A172 (cell line): ENCODE measurements at regions not wholly inside any gene's neighbourhood (a gene's known extent, or its start where the extent isn't known, plus 50 kb on each side); places are given as distances from the start of the nearest gene placed in this dataset.
A peak's percentile ranks its signal among the peaks of the same experiment; 100 is the strongest.
"Not testable (repeated sequence)": the region's sequence is repeated elsewhere in the genome, so short reads cannot be mapped to it uniquely, and the experiment has no call there.

Experiments
- DNase-seq: peaks from one replicate; pipeline ENCODE4 v3.0.0-alpha.2; 2015; ENCODE audit warnings: low spot score

DNA sequence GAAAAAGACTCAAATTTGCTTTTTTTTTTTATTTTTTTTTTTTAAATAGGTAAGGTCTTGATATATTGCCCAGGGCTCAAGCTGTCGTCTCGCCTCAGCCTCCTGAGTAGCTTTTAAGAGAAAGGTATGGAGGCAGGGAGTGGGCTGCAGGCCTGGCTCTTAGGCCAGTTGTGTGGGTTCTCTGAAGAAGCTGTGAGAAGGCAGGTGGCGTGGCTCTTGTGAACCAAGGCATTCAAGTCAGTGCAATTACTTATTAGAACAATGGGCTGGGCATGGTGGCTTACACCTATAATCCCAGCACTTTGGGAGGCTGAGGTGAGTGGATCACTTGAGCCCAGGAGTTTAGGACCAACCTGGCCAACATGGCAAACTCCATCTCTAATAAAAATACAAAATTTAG is 244.0 kb upstream of the SFRP2 start:
- no peak for DNase-seq

DNA sequence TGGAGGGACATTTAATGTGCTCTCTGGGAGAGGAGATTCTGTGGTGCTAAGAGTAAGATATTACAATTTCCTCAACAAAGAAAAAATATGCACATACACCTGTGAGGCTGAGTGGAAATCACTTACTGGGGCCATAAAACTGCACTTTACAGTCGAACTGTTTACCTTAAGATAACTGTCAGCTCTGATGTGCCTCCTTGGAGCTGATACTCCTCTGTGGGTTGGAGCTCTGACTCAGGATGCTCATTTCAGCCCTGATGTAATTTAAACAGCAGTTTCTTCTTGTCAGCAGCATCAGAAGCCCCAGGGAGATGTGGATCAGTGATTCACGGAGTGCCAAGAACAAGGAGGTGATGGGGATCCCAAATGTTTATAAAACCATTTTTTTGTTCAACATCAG is 241.9 kb upstream of the SFRP2 start:
- no peak for DNase-seq

DNA sequence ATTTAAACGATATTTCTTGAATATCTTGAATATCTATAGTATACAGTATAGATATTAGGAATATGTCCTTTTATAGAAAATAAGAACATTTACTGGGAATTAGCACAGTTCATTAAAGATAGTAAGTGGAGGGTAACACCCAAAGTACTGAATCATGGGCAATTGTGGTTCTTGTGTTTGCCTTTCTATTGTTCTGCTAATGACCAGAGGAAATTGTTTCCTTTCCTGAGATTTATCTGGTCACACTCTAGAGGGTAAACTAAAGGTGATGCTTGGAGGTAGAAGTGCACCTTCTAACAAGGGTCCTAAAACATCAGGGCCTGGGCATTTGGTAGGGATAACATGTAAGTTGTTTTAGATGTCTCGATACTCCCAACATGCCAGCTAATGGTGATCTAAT is 241.3 kb upstream of the SFRP2 start:
- DNase-seq = no peak

DNA sequence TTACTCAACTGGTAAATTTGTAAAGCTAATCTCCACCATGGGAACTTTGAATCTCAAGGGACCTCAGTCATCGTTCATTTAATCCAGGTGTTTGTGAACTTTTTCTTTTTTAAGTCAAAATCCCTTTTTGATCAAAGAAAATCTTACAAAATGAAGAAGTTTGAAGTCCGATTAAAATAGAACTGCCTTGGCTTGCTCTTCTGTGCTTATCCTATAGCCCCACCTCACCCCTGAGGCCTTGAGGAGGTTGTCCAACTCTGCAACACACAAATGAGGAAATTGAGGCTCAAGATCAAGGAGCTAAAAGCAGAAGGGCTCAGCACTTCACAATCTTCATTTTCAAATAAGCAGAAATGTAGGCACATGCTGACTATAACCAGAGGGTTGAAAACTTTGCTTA is 240.3 kb upstream of the SFRP2 start:
- DNase-seq = no peak

DNA sequence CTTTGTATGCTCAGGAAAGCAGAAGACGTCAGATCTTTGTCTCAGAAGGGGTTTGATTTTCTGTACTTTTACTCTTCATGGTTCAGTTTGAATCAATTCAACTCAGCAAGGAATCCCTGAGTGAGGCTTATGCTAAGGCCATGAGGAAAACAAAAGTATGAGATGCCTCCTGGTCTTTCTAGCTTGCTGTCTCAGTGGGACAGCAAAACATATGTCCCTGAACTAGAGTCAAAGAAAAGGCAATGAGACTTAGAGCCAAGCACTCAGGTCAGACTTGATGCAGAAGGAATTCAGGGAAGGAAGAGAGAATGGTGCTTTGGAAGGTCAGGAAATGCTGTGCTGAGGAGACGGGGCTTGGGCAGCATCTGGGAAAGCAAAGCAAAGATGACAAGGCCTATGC is 236.2 kb upstream of the SFRP2 start:
- no peak for DNase-seq

DNA sequence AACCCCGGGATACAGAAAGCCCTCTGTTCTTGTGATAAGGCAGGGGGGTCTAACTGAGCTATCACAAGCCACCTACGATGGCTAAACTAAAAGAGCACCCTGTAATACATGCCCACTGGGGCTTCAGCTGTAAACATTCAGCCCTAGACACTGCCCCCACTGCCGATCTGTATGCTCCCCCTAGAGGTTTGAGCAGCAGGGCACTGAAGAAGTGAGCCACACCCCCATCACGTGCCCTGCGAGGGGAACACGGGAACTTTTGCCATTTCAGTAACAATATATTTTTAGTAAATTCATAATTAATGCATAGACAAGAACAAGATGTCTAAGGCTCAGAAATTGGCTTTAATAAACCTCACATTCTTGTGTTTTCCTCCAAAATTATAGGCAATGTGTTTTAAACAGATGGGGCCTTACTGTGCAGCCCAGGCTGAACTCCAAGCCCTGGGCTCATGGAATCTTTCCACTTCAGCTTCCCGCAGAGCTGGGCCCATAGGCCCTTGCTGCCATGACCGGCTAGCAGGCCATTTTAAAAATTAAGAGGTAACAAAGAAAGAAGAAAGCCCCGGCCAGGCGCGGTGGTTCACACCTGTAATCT is 235.3 kb upstream of the SFRP2 start:
- no peak for DNase-seq

DNA sequence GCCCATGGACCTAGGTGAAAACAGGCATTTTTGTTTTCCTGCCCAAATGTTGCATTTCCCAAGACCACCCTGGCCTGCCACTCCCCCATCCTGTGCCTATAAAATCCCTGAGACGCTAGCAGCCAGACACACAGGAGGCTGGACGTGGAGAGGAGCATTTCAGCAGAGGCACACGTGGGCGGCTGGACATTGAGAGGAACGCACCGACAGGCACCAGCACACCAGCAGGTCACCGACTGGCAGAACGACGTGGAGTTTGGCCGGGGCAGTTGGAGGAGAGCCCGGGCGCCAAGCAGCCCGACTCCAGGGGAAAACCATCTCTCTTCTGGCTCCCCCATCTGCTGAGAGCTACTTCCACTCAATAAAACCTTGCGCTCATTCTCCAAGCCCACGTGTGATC is 234.8 kb upstream of the SFRP2 start:
- not testable (repeated sequence) for DNase-seq

DNA sequence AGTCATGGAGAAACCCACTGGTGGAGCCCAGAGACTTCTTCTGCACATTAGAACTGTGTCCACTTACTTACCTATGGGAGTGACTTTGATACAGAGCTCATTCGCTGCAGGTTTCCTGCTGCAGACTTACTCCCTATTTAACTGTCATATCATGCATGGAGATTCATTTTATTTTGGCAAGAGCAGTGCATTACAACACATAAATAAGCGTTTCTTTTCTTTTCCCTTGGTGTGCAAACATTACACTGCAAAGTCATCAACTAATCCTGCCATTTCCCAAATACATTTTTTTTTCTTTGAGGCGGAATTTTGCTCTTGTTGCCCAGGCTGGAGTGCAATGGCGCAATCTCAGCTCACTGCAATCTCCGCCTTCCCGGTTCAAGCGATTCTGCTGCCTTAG is 230.9 kb upstream of the SFRP2 start:
- DNase-seq = no peak

DNA sequence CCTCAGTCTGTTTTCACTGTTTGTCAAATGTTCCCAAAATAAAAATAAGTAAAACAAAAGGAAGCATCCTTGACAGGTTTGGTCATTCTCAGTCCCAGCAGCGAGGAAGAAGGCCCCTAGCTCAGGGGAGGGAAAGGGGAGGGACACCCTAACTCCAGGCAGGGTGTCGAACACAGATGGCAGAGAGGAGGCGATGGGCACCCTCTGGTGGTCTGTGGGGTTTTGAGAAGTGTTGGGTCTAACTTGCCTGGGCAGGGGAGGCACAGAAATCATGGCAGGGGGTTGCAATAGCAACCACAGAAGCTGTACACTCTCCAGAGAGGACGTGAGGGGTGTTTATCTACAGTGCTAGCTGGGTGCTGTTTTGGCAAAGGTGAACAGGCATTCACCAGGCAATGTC is 229.8 kb upstream of the SFRP2 start:
- DNase-seq = no peak

DNA sequence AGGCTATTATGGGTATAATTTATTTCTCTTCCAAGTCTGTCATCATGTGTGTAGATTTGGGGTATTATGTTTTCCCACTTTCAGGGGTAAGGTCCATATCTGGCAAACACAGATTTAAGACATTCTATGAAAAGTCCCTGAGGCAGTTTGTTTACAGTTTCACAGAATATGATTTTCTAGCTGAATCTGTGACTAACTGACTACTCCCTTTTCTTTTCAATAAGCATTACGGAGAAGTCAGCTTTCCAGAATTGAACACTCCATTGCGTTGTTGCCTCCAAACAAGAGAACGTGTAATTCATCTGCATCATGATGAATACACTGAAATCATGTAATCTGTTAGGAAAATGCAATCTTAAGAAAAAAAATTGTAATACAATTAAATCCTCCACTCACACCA is 226.7 kb upstream of the SFRP2 start:
- no peak for DNase-seq

DNA sequence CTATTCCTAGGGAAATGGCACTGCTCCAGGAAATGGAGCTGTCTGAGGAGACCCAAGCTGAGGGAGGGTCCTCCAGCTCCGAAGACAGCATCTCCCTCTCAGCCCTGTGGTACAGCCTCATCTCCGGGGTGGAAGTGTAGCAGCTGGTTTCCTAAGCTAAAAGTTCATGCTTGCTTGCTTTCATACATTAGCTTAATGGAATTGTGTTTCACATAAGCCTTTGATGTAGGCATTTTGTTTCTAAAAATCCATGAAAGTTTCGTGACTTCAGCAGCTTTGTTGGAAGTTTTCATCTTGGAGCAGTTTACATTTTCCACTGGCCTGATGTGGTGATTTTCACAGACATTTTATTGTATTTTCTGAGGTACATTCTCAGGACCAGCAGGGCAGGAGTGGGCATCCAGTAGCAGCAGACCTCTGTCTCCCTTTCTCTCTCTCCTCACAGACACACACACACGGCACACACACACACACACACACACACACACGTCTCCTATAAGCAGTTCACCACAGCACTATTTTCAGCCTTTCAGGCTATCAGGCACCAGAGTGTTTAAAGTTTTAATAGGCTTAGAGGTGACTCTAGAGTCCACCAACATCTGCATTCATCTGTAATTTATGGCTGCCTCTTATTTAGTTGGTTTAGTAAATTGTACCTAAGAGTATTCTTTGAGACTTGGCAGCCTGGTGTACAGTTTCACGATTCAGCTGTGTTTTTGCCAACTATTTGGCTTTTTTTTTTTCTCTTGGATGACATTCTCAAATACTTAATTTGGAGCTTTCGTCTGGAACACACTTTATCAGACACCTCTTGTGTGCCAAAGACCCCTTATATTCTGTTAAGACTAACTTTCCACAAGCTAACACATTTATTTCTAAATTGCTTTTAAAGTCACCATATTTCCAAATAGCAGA is 225.8 kb upstream of the SFRP2 start:
- DNase-seq = no peak

DNA sequence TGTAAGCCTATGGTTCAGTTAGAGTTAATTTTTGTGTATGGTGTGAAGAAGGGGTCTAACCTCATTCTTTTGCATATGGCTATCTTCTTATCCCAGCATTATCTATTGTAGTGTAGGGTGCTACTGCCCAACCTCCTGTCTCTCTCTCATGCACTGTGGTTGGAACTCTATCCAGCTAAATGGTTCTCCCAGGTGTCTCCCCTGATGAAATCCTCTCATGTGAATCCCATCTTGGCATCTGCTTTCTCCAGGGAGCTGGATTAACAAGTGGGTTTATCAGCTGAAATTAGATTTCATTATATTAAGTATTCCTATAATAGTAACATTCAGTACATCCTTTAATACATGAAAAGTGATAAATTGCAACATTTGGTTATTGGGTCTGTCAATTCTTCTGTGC is 224.7 kb upstream of the SFRP2 start:
- DNase-seq = no peak

DNA sequence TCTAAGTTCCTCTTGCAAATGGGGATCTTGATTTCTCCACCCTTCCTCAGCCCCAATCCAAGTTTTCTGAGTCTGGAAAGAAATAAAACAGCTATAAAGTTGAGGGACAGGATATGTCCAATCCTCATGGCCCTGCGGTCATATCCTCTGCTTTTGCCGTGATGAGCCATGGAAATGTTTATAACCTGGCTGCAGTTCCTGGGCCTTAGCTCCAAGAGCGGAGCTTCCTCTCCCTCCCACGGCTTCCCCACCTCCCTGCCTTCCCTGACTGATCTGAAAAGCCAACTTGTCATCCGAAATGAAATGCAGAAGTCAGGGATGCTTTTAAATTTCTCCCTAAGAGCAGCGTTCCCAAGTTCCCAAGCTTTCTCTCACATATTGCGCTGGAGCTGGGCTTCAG is 221.5 kb upstream of the SFRP2 start:
- DNase-seq = no peak

DNA sequence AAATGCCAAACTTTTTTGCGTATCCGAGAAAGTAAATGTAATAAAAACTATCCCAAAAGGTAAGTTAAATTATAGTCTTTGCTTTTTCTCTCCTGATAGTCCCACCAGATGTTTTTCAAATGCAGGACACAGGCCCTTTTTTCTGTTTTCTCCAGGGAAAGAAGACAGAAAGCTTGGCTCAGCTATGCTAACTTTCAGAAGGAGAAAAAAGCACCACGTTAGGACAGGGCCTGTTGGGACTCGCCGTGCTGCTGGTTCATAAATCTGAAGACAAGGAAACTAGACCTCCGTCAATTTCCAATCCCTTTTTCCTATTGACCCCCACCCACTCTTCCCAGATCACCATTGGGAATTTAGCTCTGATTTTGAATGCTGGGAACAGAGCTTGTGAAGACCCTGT is 220.9 kb upstream of the SFRP2 start:
- no peak for DNase-seq

DNA sequence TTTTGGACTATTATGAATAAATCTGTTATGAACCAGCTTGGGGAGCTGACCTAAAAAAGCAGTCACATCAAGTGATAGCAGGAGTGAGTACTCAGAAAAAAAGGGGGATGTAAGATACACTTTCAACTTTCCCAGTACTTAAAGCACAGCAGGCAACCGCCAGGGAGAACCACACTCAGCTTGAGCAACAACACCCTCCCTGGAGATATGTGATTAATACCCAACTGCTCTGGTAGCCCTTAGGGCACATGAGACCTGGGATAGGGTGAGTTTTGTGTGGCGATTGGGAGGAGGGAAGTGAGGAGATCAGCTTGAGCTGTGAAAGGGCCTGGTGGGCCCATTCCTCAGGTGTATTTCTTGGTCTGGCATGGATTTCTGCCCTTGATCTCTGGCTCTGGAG is 220.3 kb upstream of the SFRP2 start:
- no peak for DNase-seq

DNA sequence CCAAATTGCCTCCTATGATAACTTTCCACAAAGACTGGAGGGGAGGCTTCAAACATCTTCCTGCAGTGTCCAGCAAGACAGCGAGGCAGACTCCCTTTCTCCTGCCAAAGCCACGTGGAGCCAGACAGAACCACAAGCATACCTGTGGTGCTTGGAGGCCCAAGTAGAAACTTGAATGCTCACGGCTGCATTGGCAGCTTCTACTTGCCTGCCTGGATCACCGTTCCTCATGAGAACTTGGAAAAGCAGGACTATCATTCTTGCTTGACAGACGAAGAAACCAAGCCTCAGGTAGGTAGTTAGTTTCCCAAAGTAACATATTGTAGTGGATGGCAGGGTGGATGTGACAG is 216.3 kb upstream of the SFRP2 start:
- DNase-seq = no peak

DNA sequence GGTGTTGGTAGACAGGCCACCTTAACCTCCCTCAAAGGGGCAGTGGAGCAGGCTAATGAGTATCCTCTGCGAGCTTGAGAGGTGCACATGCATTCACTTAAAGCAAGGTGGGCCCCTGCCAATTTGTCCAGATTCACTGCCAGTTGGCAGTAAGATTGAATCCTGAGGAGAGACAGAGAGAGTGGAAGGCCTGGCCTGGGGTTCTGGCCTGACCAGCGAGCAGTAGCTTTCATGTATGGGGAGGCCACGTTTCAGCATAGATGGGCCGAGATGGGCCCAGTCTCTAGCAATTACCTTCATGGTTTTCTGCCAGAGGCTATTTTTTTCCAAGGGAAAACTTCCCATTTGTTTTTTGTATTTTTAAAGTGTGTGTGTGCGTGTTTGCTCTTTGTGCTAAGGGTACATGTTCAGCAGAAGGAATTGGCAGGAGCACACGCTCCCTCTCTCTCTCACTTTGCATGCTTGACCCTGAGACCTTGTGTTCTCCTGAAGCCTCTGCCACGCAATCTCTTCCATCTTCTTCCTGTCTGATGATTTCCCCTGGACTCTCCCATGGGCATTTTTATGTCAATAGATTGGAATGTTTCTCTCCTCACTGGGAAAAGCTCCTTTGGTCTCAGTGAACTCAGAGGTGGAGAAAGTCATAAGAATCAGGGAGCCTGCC is 215.8 kb upstream of the SFRP2 start:
- DNase-seq = peak; percentile 34

DNA sequence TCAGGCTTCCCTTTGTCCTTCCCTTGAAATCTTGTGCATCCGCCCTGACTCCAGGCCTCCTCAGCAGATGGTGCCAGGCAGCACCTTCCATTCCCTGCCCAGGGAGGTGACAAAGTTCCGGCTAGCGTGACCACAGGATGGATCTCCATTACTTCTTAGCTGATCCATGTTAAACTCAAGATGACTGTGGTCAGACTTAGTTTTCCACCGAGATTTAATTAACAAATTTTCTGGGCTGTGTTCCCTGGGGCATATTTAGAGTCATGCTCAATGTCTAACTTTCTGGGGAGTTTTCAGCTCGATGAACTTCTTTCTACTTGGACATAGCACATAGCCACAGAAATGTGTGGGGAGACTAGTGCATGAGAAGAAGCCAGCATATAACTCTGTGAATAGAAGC is 215.1 kb upstream of the SFRP2 start:
- DNase-seq = no peak

DNA sequence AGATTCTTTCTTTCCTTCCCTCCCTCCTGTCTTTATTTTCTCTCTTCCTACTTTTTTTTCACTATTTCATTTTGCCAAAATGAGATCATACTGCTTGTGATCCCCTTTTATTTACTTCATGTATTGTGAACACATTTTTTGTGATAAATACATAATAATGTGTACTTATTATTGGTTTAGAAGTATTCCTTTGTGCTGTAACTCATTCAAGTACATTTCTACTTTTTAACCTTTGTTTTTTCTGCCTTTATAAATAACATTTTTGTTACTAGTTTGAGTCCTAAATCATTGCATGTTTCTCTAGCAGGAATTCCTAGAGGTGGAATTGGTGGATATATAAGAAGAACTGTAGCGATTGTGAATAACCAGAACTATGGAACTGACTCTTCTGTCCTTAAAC is 214.5 kb upstream of the SFRP2 start:
- no peak for DNase-seq

DNA sequence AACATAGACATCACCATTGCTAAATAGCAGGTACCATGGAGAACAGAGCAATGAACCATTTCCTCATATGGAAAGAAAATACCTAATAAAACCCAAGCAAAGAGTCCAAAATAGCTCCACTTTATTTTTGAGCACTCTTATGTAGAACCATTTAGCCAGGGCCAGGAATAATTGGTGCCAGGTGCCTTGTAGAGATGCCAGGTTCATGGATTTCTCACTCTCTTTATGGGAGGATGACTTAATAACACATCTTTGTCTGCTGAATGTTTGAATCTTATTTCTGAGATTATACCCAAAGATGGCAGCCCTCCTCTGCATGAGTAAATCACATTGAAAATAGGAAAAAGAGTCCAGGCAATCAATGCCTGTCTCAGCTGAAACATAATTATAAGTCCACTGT is 212.3 kb upstream of the SFRP2 start:
- no peak for DNase-seq

DNA sequence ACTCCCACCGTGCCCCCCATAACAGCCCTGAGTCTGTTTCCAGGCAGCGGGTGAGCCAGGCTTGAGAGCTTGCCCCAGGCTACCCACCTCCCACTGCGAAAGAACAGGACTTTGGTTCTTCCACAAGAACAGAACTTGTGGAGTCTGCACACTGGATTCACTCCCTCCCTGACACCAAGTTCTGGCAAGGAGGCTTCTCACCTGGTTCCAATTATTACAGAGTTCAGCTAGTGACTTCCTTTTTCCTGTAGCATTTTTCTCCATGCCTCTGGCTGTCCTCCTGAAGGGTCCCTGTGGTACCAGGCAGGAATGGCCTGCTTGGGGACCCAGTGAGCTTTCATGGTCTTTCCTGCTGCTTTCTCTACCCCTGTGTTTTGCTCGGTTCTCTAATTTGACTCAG is 208.6 kb upstream of the SFRP2 start:
- DNase-seq = no peak

DNA sequence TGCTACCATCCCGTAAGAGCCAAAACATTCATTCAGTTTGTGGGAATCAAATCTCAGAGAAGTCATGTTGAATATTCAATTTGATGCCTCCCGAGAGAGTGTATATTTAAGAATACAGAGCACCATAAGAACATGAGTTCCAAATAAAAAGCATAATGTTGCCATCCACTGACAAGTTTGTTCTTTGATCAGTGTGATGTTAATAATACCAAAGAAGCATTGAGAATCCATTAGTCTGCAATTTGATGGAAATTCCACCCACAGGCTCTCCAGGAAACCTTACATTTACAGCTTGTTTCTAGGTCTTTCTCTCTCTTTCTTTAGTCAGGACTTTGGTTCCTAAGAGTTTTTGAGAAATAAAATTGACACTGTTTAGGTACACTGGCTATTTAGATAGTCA is 200.6 kb upstream of the SFRP2 start:
- DNase-seq = no peak
